GM23338 (cell line): ENCODE measurements at regions not wholly inside any gene's neighbourhood (a gene's known extent, or its start where the extent isn't known, plus 50 kb on each side); places are given as distances from the start of the nearest gene placed in this dataset.

Experiments
- ATAC-seq: fragments of 200-7000 bp; cut with Tn5 transposase; 3 replicates; pipeline ENCODE4 v1.9.1; 2020
- DNase-seq: peaks from one replicate; pipeline ENCODE4 v3.0.0-alpha.2; 2015; ENCODE audit warnings: low spot score
- H2AFZ ChIP-seq: fragments of 200-600 bp; sonication (generic); 2 replicates; pipeline ENCODE4 v1.8.0; 2016; ENCODE audit warnings: antibody characterized with exemption, mild to moderate bottlenecking, moderate library complexity
- H3F3A ChIP-seq: fragments of 200-600 bp; sonication (generic); replicated peaks from 2 replicates; pipeline ENCODE4 v1.8.0; 2017; ENCODE audit warnings: antibody characterized with exemption, mixed run types, low read depth
- H3K27ac ChIP-seq: fragments of 200-600 bp; sonication (generic); 2 replicates; pipeline ENCODE4 v1.6.1; 2016; ENCODE audit warnings: low read depth
- H3K27me3 ChIP-seq: fragments of 200-600 bp; sonication (generic); 2 replicates; pipeline ENCODE4 v1.8.0; 2016; ENCODE audit warnings: mild to moderate bottlenecking, mixed run types, moderate library complexity; ENCODE audit not compliant: insufficient read depth
- H3K36me3 ChIP-seq: fragments of 200-600 bp; sonication (generic); 2 replicates; pipeline ENCODE4 v1.8.0; 2016; ENCODE audit warnings: mild to moderate bottlenecking; ENCODE audit not compliant: insufficient read depth
- H3K4me1 ChIP-seq: fragments of 200-600 bp; sonication (generic); 2 replicates; pipeline ENCODE4 v1.8.0; 2016; ENCODE audit warnings: mild to moderate bottlenecking, moderate library complexity; ENCODE audit not compliant: insufficient read depth
- H3K4me2 ChIP-seq: fragments of 200-600 bp; sonication (generic); 2 replicates; pipeline ENCODE4 v1.7.1; 2017; ENCODE audit warnings: mixed run types
- H3K4me3 ChIP-seq: fragments of 200-600 bp; sonication (generic); 2 replicates; pipeline ENCODE4 v1.6.1; 2016; ENCODE audit warnings: mixed run types
- H3K79me2 ChIP-seq: fragments of 200-600 bp; sonication (generic); replicated peaks from 2 replicates; pipeline ENCODE4 v1.8.0; 2017; ENCODE audit warnings: mild to moderate bottlenecking; ENCODE audit not compliant: insufficient read depth
- H3K9me2 ChIP-seq: fragments of 200-600 bp; sonication (generic); 2 replicates; pipeline ENCODE4 v1.8.0; 2017; ENCODE audit not compliant: insufficient read depth
- H4K20me1 ChIP-seq: fragments of 200-600 bp; sonication (generic); replicated peaks from 2 replicates; pipeline ENCODE4 v1.8.0; 2017; ENCODE audit warnings: mild to moderate bottlenecking; ENCODE audit not compliant: insufficient read depth
- H3K27ac Mint-ChIP-seq: 2 replicates; pipeline ENCODE4 v1.8.0; 2020; ENCODE audit warnings: inconsistent platforms, mild to moderate bottlenecking, moderate library complexity, mixed read lengths
- H3K27me3 Mint-ChIP-seq: 3 replicates; pipeline ENCODE4 v1.8.0; 2022; ENCODE audit warnings: low read depth, mild to moderate bottlenecking, moderate library complexity, mixed read lengths, inconsistent platforms; ENCODE audit not compliant: insufficient read depth, poor library complexity
- H3K36me3 Mint-ChIP-seq: 3 replicates; pipeline ENCODE4 v1.8.0; 2021; ENCODE audit warnings: low read depth, mild to moderate bottlenecking, inconsistent platforms, moderate library complexity, mixed read lengths
- H3K4me1 Mint-ChIP-seq: 3 replicates; pipeline ENCODE4 v1.8.0; 2020; ENCODE audit warnings: mild to moderate bottlenecking, inconsistent platforms, mixed read lengths
- H3K4me3 Mint-ChIP-seq: 3 replicates; pipeline ENCODE4 v1.8.0; 2021; ENCODE audit warnings: moderate library complexity, mild to moderate bottlenecking, inconsistent platforms, mixed read lengths
- H3K9me3 Mint-ChIP-seq: 3 replicates; pipeline ENCODE4 v1.8.0; 2020; ENCODE audit warnings: moderate library complexity, mild to moderate bottlenecking, inconsistent platforms, mixed read lengths
- CREB1 ChIP-seq: fragments of 250-450 bp; sonication (Bioruptor Pico); IDR thresholded peaks from 2 replicates; pipeline ENCODE4 v1.5.0; 2020; ENCODE audit warnings: low read depth, mild to moderate bottlenecking, moderate library complexity
- EZH2 ChIP-seq: fragments of 200-600 bp; sonication (generic); IDR thresholded peaks from one replicate; pipeline ENCODE4 v1.8.0; 2017; ENCODE audit warnings: antibody characterized with exemption, mild to moderate bottlenecking, low read depth; ENCODE audit not compliant: unreplicated experiment
- EZH2phosphoT487 ChIP-seq: fragments of 200-600 bp; sonication (generic); IDR thresholded peaks from one replicate; pipeline ENCODE4 v1.8.1; 2018; ENCODE audit warnings: antibody characterized with exemption; ENCODE audit not compliant: unreplicated experiment
- JUNB ChIP-seq: IDR thresholded peaks from one replicate; pipeline ENCODE4 v1.6.1; 2016; ENCODE audit warnings: antibody characterized with exemption; ENCODE audit not compliant: unreplicated experiment
- NANOG ChIP-seq: IDR thresholded peaks from 2 replicates; pipeline ENCODE4 v1.6.1; 2016; ENCODE audit warnings: antibody characterized with exemption, borderline replicate concordance
- POLR2AphosphoS5 ChIP-seq: IDR thresholded peaks from 2 replicates; pipeline ENCODE4 v1.6.1; 2016; ENCODE audit warnings: antibody characterized with exemption, low read depth
- ZNF114 ChIP-seq: fragments of 250-450 bp; sonication (Bioruptor Pico); IDR thresholded peaks from 2 replicates; pipeline ENCODE4 v1.5.0; 2020; ENCODE audit warnings: mild to moderate bottlenecking, moderate library complexity
- ZNF331 ChIP-seq: fragments of 250-450 bp; sonication (Bioruptor Pico); IDR thresholded peaks from 2 replicates; pipeline ENCODE4 v1.5.0; 2020; ENCODE audit warnings: low read depth, mild to moderate bottlenecking, moderate library complexity
- TF ChIP-seq, protein P1 (sequence below), 2 experiments: fragments of 200-600 bp in 1 of 2; sonication (generic) in 1 of 2; conservative IDR thresholded peaks; 2 replicates each; pipeline versions ENCODE4 v1.5.1 to v1.6.1; 2016 to 2017; ENCODE audit warnings: antibody characterized with exemption in 2 of 2, low read depth in 2 of 2, mild to moderate bottlenecking in 2 of 2, moderate library complexity in 1 of 2
- TF ChIP-seq, protein P2 (sequence below): IDR thresholded peaks from 2 replicates; pipeline ENCODE4 v1.6.1; 2016; ENCODE audit warnings: antibody characterized with exemption
- TF ChIP-seq, protein P3 (sequence below): fragments of 250-450 bp; sonication (Bioruptor Pico); IDR thresholded peaks from 2 replicates; pipeline ENCODE4 v1.5.0; 2020; ENCODE audit warnings: mild to moderate bottlenecking, moderate library complexity

DNA sequence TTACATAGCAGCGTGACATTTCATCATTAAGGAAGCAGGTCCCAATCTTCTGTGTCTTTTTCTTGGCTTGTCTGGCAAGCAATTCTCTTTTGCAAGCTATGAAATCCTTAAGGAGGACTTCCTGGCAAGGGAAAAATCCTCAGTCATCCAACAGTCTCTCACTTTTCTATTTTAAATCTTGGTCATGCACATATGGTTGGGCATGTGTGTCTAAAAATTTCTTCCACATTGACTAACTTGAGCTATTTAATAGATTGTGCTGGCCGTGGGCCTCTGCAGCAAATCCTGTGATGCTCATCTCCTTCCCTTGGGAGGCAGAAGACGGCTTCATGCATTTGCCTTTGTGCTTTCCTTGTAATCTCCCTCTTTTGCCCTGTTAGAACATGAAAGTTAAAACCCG is 634.3 kb upstream of the FANCL start (continued):
- TF ChIP-seq, protein P1, sequence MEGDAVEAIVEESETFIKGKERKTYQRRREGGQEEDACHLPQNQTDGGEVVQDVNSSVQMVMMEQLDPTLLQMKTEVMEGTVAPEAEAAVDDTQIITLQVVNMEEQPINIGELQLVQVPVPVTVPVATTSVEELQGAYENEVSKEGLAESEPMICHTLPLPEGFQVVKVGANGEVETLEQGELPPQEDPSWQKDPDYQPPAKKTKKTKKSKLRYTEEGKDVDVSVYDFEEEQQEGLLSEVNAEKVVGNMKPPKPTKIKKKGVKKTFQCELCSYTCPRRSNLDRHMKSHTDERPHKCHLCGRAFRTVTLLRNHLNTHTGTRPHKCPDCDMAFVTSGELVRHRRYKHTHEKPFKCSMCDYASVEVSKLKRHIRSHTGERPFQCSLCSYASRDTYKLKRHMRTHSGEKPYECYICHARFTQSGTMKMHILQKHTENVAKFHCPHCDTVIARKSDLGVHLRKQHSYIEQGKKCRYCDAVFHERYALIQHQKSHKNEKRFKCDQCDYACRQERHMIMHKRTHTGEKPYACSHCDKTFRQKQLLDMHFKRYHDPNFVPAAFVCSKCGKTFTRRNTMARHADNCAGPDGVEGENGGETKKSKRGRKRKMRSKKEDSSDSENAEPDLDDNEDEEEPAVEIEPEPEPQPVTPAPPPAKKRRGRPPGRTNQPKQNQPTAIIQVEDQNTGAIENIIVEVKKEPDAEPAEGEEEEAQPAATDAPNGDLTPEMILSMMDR (conservative IDR thresholded peaks at IDR 0.05; ENCODE audit: low read depth in 2 of 2) = no peak
- TF ChIP-seq ZNF114 (CRISPR knock-in tag) = no peak
- no peak for TF ChIP-seq ZNF331 (CRISPR knock-in tag)
- TF ChIP-seq JUNB = no peak
- TF ChIP-seq, protein P2, sequence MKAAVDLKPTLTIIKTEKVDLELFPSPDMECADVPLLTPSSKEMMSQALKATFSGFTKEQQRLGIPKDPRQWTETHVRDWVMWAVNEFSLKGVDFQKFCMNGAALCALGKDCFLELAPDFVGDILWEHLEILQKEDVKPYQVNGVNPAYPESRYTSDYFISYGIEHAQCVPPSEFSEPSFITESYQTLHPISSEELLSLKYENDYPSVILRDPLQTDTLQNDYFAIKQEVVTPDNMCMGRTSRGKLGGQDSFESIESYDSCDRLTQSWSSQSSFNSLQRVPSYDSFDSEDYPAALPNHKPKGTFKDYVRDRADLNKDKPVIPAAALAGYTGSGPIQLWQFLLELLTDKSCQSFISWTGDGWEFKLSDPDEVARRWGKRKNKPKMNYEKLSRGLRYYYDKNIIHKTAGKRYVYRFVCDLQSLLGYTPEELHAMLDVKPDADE = no peak
- TF ChIP-seq EZH2phosphoT487 = no peak
- no peak for TF ChIP-seq POLR2AphosphoS5
- no peak for TF ChIP-seq CREB1

DNA sequence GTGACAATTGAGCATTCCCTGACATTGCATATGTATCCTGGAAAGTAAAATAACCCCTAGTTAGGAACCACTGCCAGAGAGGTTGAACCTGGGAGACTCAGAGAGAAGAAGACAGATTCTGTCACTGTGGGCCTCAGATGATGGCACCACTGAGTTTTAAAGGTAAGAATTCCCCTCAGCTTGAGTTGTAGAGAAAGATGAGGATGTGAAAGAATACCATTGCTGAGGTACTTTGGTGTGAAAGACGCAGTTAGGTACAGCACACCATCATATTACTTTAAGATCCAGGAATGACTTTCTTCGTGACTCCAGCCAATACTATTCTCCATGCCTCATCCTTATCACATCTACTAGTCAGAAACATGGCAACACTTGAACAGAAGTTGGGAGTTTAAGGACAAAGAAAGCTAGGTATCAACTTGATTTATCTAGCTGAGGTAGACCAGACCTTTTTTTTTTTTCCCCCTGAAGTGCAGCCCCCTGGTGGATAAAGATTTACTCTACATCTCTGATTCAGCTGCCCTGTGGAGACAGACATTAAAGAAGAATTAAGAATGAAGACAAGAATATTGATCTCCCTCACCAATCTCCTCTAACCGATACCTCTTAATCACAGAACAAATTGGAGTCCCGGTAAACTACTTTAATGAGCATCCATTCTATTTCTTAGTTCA is 630.5 kb upstream of the FANCL start:
- peaks cover 13% of the 10 kb centered on the region for H3K9me2 ChIP-seq

More for the DNA sequence above, 630.5 kb upstream of the FANCL start:
- Histone ChIP-seq H3F3A (no peaks in the 10 kb centered on the region), H3K4me3 (no peak overlapping the region), H3K27ac (no peak overlapping the region), H4K20me1 (no peaks in the 10 kb centered on the region), H3K27me3 (peaks cover 7% of the 10 kb centered on the region), H3K79me2 (no peaks in the 10 kb centered on the region), H3K36me3 (no peaks in the 10 kb centered on the region), H3K4me2 (no peak overlapping the region), H3K4me1 (peaks cover 15% of the 10 kb centered on the region), H2AFZ (no peak overlapping the region)
- Mint-ChIP-seq H3K9me3 (no peaks in the 10 kb centered on the region), H3K4me3 (no peak overlapping the region), H3K27ac (no peak overlapping the region), H3K27me3 (no peaks in the 10 kb centered on the region), H3K36me3 (no peaks in the 10 kb centered on the region), H3K4me1 (peaks cover 45% of the 10 kb centered on the region)
- TF ChIP-seq, protein P1 (conservative IDR thresholded peaks at IDR 0.05; ENCODE audit: low read depth in 2 of 2) = peak; percentile 62 to 69
- no peak for TF ChIP-seq NANOG
- TF ChIP-seq, protein P3, sequence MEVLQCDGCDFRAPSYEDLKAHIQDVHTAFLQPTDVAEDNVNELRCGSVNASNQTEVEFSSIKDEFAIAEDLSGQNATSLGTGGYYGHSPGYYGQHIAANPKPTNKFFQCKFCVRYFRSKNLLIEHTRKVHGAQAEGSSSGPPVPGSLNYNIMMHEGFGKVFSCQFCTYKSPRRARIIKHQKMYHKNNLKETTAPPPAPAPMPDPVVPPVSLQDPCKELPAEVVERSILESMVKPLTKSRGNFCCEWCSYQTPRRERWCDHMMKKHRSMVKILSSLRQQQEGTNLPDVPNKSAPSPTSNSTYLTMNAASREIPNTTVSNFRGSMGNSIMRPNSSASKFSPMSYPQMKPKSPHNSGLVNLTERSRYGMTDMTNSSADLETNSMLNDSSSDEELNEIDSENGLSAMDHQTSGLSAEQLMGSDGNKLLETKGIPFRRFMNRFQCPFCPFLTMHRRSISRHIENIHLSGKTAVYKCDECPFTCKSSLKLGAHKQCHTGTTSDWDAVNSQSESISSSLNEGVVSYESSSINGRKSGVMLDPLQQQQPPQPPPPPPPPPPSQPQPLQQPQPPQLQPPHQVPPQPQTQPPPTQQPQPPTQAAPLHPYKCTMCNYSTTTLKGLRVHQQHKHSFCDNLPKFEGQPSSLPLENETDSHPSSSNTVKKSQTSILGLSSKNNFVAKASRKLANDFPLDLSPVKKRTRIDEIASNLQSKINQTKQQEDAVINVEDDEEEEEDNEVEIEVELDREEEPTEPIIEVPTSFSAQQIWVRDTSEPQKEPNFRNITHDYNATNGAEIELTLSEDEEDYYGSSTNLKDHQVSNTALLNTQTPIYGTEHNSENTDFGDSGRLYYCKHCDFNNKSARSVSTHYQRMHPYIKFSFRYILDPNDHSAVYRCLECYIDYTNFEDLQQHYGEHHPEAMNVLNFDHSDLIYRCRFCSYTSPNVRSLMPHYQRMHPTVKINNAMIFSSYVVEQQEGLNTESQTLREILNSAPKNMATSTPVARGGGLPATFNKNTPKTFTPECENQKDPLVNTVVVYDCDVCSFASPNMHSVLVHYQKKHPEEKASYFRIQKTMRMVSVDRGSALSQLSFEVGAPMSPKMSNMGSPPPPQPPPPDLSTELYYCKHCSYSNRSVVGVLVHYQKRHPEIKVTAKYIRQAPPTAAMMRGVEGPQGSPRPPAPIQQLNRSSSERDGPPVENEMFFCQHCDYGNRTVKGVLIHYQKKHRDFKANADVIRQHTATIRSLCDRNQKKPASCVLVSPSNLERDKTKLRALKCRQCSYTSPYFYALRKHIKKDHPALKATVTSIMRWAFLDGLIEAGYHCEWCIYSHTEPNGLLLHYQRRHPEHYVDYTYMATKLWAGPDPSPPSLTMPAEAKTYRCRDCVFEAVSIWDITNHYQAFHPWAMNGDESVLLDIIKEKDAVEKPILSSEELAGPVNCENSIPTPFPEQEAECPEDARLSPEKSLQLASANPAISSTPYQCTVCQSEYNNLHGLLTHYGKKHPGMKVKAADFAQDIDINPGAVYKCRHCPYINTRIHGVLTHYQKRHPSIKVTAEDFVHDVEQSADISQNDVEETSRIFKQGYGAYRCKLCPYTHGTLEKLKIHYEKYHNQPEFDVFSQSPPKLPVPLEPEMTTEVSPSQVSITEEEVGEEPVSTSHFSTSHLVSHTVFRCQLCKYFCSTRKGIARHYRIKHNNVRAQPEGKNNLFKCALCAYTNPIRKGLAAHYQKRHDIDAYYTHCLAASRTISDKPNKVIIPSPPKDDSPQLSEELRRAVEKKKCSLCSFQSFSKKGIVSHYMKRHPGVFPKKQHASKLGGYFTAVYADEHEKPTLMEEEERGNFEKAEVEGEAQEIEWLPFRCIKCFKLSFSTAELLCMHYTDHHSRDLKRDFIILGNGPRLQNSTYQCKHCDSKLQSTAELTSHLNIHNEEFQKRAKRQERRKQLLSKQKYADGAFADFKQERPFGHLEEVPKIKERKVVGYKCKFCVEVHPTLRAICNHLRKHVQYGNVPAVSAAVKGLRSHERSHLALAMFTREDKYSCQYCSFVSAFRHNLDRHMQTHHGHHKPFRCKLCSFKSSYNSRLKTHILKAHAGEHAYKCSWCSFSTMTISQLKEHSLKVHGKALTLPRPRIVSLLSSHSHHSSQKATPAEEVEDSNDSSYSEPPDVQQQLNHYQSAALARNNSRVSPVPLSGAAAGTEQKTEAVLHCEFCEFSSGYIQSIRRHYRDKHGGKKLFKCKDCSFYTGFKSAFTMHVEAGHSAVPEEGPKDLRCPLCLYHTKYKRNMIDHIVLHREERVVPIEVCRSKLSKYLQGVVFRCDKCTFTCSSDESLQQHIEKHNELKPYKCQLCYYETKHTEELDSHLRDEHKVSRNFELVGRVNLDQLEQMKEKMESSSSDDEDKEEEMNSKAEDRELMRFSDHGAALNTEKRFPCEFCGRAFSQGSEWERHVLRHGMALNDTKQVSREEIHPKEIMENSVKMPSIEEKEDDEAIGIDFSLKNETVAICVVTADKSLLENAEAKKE (CRISPR knock-in tag) = no peak
- no peak for TF ChIP-seq EZH2
- no peak for TF ChIP-seq CREB1
- TF ChIP-seq ZNF114 (CRISPR knock-in tag) = no peak
- TF ChIP-seq ZNF331 (CRISPR knock-in tag) = no peak
- TF ChIP-seq EZH2phosphoT487 = no peak
- no peak for TF ChIP-seq POLR2AphosphoS5
- peak; percentile 71 for DNase-seq
- ATAC-seq = peak; percentile 54
